ENCODE measurements at regions not wholly inside any gene's neighbourhood (a gene's known extent, or its start where the extent isn't known, plus 50 kb on each side); places are given as distances from the start of the nearest gene placed in this dataset.

- TF ChIP-seq POLR2AphosphoS5 (IDR thresholded peaks at IDR 0.05; ENCODE audit: low read depth) (no peak), ETS1 (IDR thresholded peaks at IDR 0.05) (no peak), EZH2phosphoT487 (IDR thresholded peaks at IDR 0.05; ENCODE audit: unreplicated experiment) (no peak), CTCF (conservative IDR thresholded peaks at IDR 0.05; ENCODE audit: low read depth in 2 of 2) (no peak), ZNF331 (CRISPR knock-in tag; IDR thresholded peaks at IDR 0.05; ENCODE audit: low read depth) (no peak), ZNF462 (CRISPR knock-in tag; IDR thresholded peaks at IDR 0.05) (no peak)
Observed at GRCh38 chr4:104146048-104146447, 348.6 kb downstream of the CXXC4 start.

Measured in GM23338 (cell line).